NCI-H2081 treated with DMSO at 0.1 percent for 48 hours (cell line): ENCODE measurements at regions not wholly inside any gene's neighbourhood (a gene's known extent, or its start where the extent isn't known, plus 50 kb on each side); places are given as distances from the start of the nearest gene placed in this dataset.
"Not testable (repeated sequence)": the region's sequence is repeated elsewhere in the genome, so short reads cannot be mapped to it uniquely, and the experiment has no call there.

Experiments
- DNase-seq: peaks from one replicate; lab custom pipeline; 2025; lab: John Stamatoyannopoulos, UW

- DNase-seq: not testable (repeated sequence)
These were observed 101.1 kb upstream of the LRPAP1 start for GRCh38 chr4:3633277-3633676.

GRCh38 chr4:3632794-3633193, 100.6 kb upstream of the LRPAP1 start:
- not testable (repeated sequence) for DNase-seq

GRCh38 chr4:3631544-3632266, 99.5 kb upstream of the LRPAP1 start:
- DNase-seq: not testable (repeated sequence)

GRCh38 chr4:3630598-3631543, 98.6 kb upstream of the LRPAP1 start:
- DNase-seq: no peak

GRCh38 chr4:3630136-3630597, 97.9 kb upstream of the LRPAP1 start:
- no peak for DNase-seq

- DNase-seq: no peak
These were observed 97.4 kb upstream of the LRPAP1 start for GRCh38 chr4:3629665-3630064.

GRCh38 chr4:3629176-3629575, 97.0 kb upstream of the LRPAP1 start:
- DNase-seq: not testable (repeated sequence)

GRCh38 chr4:3628868-3629175, 96.6 kb upstream of the LRPAP1 start:
- DNase-seq: no peak

GRCh38 chr4:3627967-3628867, 96.0 kb upstream of the LRPAP1 start:
- DNase-seq: not testable (repeated sequence)

- DNase-seq: not testable (repeated sequence)
These were observed 95.2 kb upstream of the LRPAP1 start for GRCh38 chr4:3627456-3627855.

- DNase-seq: not testable (repeated sequence)
These were observed 94.1 kb upstream of the LRPAP1 start for GRCh38 chr4:3626131-3626884.

GRCh38 chr4:3625286-3625875, 93.2 kb upstream of the LRPAP1 start:
- DNase-seq: not testable (repeated sequence)

- not testable (repeated sequence) for DNase-seq
These were observed 91.6 kb upstream of the LRPAP1 start for GRCh38 chr4:3623809-3624329.

GRCh38 chr4:3623106-3623505, 90.9 kb upstream of the LRPAP1 start:
- DNase-seq: no peak

GRCh38 chr4:3620365-3620764, 88.1 kb upstream of the LRPAP1 start:
- DNase-seq: not testable (repeated sequence)

GRCh38 chr4:3619698-3620097, 87.5 kb upstream of the LRPAP1 start:
- not testable (repeated sequence) for DNase-seq

- DNase-seq: not testable (repeated sequence)
These were observed 86.1 kb upstream of the LRPAP1 start for GRCh38 chr4:3618341-3618740.

- no peak for DNase-seq
These were observed 83.4 kb upstream of the LRPAP1 start for GRCh38 chr4:3615386-3616286.

GRCh38 chr4:3614731-3614980, 82.4 kb upstream of the LRPAP1 start:
- no peak for DNase-seq
